GM10248 (cell line): ENCODE measurements at regions not wholly inside any gene's neighbourhood (a gene's known extent, or its start where the extent isn't known, plus 50 kb on each side); places are given as distances from the start of the nearest gene placed in this dataset.

ENCODE experiments used
- CTCF ChIA-PET: fragments of 300-600 bp; sonication (Branson Sonifier 250); formaldehyde crosslinking; extraction: SDS; loops from one replicate; lab custom pipeline; 2021; ENCODE audit warnings: antibody characterized with exemption; lab: Yijun Ruan, JAX
- POLR2A ChIA-PET: fragments of 350-650 bp; sonication (Branson Sonifier 250); formaldehyde crosslinking; extraction: SDS; loops from one replicate; lab custom pipeline; 2020; ENCODE audit warnings: antibody characterized with exemption; lab: Yijun Ruan, JAX
- DNase-seq: peaks from one replicate; pipeline ENCODE4 v3.0.0; 2012; ENCODE audit errors: extremely low spot score
- CTCF ChIP-seq: IDR thresholded peaks from 2 replicates; pipeline ENCODE4 v1.5.1; 2012; ENCODE audit warnings: mild to moderate bottlenecking, low read depth; ENCODE audit errors: extremely low read depth, missing control alignments, control extremely low read depth

- ChIA-PET POLR2A (no interaction called here), CTCF (no interaction called here)
- TF ChIP-seq CTCF = no peak
- no peak for DNase-seq
Measured at GRCh38 chr11:34744511-34744910, 123.6 kb downstream of the EHF start.

GRCh38 chr11:34738237-34738636 lies 117.3 kb downstream of the EHF start:
- CTCF ChIA-PET = interaction anchor here (1.1 to 1.4 kb wide), 2 partner anchors 12 kb away, joined by 3 read pairs; no protein-coding TSS in a partner anchor
- TF ChIP-seq CTCF = no peak
- POLR2A ChIA-PET = no interaction called here
- no peak for DNase-seq

GRCh38 chr11:34732831-34733230 lies 111.9 kb downstream of the EHF start:
- CTCF ChIA-PET = interaction anchor here (1.7 kb wide), 1 partner anchor 11 kb away, joined by 4 read pairs; no protein-coding TSS in a partner anchor
- POLR2A ChIA-PET = no interaction called here
- TF ChIP-seq CTCF = no peak
- no peak for DNase-seq

GRCh38 chr11:34731603-34732002 lies 110.7 kb downstream of the EHF start:
- ChIA-PET CTCF (interaction anchor here (0.8 to 1.1 kb wide), 2 partner anchors 10 to 11 kb away, joined by 3 read pairs; no protein-coding TSS in a partner anchor), POLR2A (no interaction called here)
- DNase-seq = no peak
- no peak for TF ChIP-seq CTCF

GRCh38 chr11:34730544-34731295 lies 109.8 kb downstream of the EHF start:
- POLR2A ChIA-PET = no interaction called here
- CTCF ChIA-PET = interaction anchor here (1.1 kb wide), 1 partner anchor 12 kb away, joined by 3 read pairs; no protein-coding TSS in a partner anchor
- no peak for TF ChIP-seq CTCF
- DNase-seq = no peak

GRCh38 chr11:34728609-34729008 lies 107.7 kb downstream of the EHF start:
- ChIA-PET CTCF (no interaction called here), POLR2A (no interaction called here)

More at GRCh38 chr11:34728609-34729008, 107.7 kb downstream of the EHF start:
- no peak for DNase-seq
- no peak for TF ChIP-seq CTCF
